Fibroblast of mammary gland (primary cell): ENCODE measurements at regions not wholly inside any gene's neighbourhood (a gene's known extent, or its start where the extent isn't known, plus 50 kb on each side); places are given as distances from the start of the nearest gene placed in this dataset.

ENCODE experiments used
- DNase-seq: peaks from one replicate; pipeline ENCODE4 v3.0.0-alpha.2; 2010; ENCODE audit warnings: low read depth
- H3K4me3 ChIP-seq: 2 replicates; pipeline ENCODE4 v1.5.1; 2011; ENCODE audit warnings: low read depth, mild to moderate bottlenecking, low read length, moderate library complexity; ENCODE audit not compliant: control insufficient read depth
- TF ChIP-seq, protein P1 (sequence below): conservative IDR thresholded peaks from 2 replicates; pipeline ENCODE4 v1.5.1; 2011; ENCODE audit warnings: low read depth, low read length, inconsistent platforms; ENCODE audit not compliant: control insufficient read depth, insufficient read depth

DNA sequence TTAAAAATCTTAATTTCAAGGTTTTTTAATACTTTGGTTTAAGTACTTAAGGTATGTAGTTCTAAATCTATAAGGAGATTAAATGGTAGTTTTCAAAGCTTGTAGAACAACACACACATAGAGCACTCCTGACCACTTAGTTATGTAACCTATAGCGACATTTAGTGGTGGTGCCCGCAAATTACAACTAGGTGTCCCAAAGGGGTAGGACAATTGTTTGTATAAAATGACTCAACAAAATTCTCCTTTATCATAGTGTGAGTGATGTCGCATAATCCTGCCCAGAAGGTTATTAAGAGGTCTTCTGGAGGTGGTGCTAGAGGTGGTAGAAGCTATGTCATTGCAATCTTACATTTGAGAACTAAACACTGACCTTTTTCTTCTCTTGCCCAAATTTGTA lies 373.0 kb upstream of the RASGEF1B start:
- DNase-seq = peak; percentile 66
- no peak overlapping the region for H3K4me3 ChIP-seq
- TF ChIP-seq, protein P1, sequence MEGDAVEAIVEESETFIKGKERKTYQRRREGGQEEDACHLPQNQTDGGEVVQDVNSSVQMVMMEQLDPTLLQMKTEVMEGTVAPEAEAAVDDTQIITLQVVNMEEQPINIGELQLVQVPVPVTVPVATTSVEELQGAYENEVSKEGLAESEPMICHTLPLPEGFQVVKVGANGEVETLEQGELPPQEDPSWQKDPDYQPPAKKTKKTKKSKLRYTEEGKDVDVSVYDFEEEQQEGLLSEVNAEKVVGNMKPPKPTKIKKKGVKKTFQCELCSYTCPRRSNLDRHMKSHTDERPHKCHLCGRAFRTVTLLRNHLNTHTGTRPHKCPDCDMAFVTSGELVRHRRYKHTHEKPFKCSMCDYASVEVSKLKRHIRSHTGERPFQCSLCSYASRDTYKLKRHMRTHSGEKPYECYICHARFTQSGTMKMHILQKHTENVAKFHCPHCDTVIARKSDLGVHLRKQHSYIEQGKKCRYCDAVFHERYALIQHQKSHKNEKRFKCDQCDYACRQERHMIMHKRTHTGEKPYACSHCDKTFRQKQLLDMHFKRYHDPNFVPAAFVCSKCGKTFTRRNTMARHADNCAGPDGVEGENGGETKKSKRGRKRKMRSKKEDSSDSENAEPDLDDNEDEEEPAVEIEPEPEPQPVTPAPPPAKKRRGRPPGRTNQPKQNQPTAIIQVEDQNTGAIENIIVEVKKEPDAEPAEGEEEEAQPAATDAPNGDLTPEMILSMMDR = peak; percentile 56

DNA sequence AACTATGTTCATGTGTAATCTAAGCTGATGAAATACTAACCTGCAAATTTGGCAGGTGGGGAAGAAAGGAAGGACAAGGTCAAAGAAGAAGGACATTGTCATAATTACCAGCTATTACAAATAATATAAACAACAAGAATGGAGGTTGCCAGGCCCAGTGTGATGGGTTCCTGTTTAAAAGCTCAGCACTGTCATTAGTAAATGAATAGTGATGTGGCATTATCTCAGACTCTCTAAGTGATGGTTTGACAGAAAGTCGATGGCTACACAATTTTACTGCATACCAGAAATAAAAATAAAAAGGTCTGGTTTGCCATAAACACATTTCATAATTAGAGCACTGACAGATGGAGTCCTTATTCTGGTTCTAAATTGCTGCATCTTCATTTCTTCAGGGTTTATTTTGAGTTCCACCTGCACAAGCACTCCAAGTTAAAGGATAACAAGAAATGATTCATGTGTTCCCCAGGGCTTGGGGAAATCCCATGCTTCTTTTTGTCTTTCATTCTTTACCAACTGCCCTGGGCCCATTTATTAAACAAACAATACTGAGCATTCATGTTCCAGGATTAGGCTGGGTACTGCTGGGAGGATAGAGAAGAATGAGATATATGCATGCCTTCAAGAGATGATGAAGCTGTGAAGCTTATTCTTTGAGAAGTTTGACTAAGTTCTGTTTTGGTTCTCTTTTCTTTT lies 367.8 kb upstream of the RASGEF1B start:
- H3K4me3 ChIP-seq = no peak overlapping the region
- no peak for DNase-seq
- TF ChIP-seq, protein P1 = no peak

DNA sequence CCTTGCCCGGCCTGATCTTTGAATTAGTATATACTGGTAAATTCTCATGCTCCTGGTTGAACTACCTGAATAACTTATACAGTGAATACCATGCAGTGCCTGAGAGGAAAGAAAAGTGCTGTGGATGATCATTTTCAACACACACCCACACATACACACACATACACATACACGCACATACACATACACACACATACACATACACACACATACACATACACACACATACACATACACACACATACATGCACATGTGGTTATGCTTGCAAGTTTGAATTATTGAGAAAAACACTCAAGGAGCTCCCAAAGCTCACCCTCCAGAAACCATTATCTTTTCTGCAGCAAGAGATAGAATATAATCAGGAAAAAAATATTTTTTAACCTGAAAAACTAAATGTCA lies 366.9 kb upstream of the RASGEF1B start:
- no peak overlapping the region for H3K4me3 ChIP-seq
- TF ChIP-seq, protein P1 = no peak
- no peak for DNase-seq

DNA sequence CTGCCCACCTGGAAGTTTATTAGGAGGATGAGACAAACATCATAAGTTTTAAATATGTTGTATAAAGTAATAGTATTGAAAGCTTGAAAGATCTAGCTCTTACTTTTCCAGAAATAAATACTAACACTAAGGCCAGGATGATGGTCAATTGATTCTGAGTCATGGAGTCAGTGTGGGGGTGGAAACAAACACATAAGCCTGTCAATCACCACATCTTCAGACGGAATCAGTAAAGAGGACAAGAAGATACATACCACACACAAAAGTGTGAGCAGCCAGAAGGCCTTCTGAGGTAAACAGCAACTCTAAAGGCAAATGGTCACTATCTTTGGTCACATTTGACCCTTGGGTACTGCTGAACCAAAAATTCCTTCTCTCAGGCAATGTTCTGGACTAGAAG lies 365.0 kb upstream of the RASGEF1B start:
- no peak overlapping the region for H3K4me3 ChIP-seq
- no peak for DNase-seq
- TF ChIP-seq, protein P1 = no peak

DNA sequence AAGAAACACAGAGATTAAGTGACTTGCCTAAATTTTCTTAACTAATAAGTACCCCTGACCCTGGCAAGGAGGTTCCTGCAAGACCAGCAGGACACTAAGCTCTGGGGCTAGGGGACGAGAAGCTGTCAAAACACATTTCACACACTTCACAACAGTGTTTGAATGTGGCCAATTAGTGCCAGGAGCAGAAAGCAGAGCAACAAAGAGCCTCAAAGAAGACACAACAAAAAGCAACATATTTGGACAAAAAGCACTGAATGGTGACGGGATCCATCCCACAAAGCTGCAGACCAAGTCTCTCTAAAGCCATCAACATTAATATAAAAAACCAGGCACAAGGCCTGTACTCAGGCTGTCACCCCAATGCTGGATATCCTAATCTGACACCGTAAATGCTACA lies 361.9 kb upstream of the RASGEF1B start:
- no peak for DNase-seq
- TF ChIP-seq, protein P1 = no peak
- no peak overlapping the region for H3K4me3 ChIP-seq

DNA sequence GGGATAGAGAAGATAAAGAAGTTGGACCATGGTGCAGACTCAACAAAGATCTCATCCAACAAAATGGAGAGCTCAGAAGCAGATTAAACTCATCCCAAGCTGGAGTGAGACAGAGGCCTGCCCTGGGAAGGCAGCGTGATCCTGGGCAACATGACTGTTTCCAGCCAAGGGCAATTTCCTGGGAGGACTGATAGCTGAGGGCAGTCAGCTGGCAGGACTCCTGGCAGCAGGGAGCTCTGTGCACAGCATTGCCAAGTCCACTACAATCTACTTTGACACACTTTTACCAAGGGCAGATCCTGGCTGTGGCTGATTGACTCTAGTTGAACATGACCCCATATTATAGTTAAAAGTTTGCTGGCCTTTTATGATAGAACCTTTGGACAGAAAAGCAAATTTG lies 357.3 kb upstream of the RASGEF1B start:
- no peak for DNase-seq
- no peak overlapping the region for H3K4me3 ChIP-seq
- TF ChIP-seq, protein P1 = no peak
